NAMALWA (cell line): ENCODE measurements at regions not wholly inside any gene's neighbourhood (a gene's known extent, or its start where the extent isn't known, plus 50 kb on each side); places are given as distances from the start of the nearest gene placed in this dataset.

Source experiments
- DNase-seq: peaks from one replicate; pipeline ENCODE4 v3.0.0-alpha.2; 2015; ENCODE audit warnings: low spot score

DNA sequence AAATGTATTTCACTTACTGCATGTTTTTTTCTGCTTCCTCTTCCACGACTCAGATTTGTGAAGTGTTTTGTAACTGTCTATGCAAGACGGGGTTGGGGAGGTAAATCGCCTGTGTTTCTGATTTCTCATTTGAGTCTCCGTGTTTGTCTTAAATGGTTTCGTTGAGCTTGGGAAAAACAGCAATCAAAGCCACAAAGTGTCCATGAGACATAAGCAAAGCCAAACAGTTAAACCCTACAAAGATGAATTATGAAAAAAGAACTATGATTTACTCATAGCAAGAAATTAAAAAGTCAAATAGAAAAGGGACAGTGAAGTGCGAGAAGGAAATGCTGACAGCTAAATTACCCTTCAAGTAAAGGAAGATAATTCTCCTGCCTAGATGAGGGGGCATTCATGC is 164.3 kb upstream of the TMPO start:
- no peak for DNase-seq

DNA sequence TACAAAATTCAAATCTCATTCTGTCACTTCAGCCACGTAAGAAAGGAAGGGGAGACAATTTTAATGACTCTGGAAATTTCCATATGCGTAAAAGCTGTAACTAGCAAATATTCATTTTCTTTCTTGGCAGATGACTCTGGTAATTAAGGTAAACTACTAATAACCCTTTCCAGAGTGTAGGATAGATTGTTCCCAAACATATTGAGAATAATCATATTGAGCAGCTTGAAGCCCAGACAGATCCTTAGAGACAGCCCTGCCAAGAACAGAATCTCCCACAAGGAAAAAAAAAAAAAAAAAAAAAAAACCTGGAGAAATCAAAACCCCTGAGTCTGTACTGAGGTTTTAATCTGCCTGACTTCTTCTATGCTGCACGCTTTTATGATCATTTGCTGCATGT is 163.6 kb upstream of the TMPO start:
- DNase-seq, result no peak

DNA sequence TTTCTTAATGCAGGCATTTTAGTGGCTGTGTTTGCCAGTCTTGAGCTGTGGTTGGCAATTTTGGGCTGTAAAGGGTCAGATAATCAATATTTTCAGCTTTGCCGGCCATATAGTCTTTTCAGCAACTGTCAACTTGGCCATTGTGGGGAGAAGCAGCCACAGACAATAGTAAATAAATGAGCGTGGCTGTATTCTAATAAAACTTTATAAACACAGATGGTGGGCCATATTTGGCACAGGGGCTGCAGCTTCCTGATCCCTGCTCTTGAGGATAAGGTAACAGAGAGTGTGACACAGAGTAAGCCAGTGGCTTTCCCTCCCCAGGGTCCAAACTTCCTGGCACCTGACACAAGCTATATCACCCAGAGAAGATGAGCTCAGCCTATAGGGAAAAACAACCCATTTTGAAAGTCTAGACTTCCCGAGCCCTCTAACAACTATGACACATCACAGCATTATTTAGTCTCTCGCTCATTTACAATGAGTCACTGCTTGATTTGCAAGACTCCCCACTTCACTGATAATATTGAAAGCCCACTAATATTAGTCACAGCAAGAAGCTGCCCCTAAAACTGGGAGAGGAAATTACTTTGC is 163.1 kb upstream of the TMPO start:
- DNase-seq, result no peak

DNA sequence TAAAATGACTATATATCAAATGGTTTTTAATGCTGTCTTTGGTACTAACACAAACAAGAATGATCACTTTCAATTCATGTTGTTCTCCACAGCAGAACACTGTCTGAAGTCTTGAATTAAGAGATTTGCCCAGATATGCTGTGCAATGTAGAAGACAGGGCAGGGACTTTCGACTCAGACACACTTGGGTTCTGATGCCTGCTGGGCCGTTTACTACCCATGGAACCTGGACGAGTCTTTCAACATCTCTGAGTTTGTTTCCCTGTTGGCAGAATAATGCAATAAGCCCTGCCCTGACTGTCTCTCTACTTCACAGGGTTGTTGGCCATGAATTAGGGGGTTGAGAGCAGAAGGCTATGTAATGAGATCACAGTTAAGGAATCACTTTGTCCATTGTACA is 162.6 kb upstream of the TMPO start:
- no peak for DNase-seq

DNA sequence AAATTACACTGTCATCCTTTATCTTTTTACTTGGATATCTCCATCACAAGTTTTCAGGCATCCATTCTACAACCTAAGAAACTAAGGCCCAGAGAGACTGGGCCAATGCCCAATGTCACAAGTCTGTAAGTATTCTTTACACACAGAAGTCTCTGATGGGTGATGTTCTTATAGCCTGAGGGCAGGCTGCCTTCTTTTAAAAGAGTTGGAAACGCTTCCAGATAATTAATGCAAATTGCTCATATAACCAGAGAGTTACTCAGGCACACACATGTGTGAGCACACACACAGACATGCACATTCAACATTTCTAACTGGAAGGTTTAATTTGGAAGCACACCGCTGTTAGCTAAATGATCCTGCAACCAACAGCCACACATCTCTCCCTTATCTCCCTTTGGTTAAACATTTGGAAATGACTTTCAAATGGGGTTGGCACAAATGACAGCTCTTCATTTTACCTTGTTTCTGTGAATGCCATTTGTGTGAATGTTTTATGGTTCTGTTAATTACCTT is 160.8 kb upstream of the TMPO start:
- no peak for DNase-seq

DNA sequence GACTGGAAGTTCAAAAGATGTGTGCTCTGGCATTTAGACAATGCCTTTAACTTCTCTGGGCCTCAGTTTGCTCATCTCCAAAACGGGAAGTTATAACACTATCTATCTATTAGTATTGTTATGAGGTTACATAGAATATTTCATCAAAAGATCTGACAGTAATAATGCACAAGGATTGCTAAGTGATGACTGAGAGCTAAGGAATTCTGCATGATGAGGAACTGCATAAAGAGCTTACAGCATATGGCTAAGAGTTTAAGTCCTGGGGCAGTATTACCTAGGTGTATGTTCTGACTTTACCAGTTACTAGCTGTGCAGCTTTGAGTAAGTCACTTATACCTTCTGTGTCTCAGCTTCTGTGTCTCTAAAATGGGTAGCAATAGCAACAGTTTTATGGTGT is 160.1 kb upstream of the TMPO start:
- no peak for DNase-seq

DNA sequence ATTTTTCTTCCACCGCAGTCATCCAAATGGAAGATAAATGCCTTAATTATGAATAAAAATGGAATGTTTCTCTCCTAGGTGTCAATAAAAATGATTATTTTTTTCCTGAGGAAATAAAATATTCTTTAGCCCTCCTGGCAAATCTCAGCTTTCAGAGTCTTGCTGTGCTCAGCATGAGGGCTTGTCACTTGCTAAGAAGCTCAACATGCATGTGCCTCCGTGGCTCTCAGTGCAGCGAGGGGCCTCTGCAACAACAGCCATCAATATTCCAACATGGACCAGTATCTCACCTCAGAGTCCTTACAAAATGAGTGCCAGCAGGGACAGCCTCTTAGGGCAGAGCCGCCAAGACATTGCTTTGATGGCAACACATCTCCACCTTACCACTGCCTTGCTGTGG is 159.5 kb upstream of the TMPO start:
- DNase-seq, result no peak

DNA sequence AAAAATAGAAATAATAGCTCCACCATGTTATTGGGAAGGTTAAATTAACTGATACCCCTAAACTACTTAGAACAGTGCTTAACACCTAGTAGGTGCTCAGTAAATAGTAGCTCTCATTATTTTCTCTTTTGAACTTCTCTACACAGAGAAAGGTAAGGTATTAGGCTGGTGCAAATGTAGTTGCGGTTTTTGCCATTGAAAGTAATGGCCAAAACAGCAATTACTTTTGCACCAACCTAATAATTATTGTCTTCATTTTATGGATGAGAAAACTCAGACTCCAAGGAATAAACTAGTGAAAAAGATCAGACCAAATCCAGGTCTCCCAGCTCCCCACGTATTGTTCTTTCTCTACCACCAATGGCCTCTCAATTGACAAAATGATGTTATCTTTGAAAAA is 157.2 kb upstream of the TMPO start:
- no peak for DNase-seq

DNA sequence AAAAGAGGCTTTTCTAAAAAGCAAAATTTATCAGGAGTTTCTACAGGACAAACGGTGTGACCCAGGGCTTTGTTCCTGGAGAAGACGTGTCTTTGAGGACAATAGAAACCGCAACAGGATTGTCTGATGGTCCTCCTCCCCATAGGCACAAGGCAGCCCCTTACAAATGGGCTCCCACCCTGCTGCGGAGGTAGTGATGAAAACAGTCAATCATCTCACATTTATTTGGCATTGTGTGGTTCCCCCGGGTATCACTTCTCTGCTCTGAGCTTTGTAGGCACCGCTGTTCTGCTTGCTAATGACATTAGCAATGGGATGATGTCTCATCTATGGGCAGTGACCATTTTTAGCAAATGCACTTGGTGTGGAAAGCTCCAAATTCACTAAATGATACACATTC is 155.5 kb upstream of the TMPO start:
- DNase-seq, result no peak

DNA sequence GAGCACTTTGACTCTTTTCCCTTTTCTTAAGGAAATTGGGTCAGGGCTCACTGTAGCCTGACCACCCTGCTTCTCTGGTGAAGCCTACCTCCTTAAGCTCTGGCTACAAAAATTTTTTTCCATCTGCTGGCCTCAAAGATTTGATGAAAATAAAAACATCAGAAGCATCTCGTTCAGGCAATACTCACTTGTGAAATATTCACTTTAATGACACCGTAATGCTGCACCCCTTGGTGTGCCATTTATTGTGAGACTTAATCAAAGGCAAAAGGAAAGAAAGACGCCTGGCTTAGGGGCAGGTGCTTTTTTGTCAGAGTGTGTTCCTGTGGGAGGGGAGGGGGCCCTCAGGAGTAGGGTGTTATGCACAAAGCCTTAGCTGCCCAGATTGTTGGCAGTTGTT is 155.0 kb upstream of the TMPO start:
- no peak for DNase-seq

DNA sequence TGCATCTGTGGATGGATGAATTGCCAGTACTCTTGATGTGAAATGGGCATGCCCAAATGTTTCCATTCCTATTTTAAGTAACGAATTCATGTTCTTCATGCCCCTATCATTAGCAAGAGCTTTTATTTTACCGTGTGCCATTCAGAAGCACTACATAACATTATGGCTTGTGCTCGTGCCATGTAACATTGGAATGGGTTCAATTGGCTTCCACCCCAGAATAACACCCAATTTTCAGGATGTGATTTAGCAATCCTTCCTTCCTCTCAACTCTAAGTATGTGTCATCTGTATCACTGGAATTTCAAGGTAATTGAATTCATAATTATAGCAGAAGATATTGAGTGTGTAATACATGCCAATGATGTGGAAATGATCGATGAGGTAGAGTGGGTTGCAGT is 145.8 kb upstream of the TMPO start:
- no peak for DNase-seq

DNA sequence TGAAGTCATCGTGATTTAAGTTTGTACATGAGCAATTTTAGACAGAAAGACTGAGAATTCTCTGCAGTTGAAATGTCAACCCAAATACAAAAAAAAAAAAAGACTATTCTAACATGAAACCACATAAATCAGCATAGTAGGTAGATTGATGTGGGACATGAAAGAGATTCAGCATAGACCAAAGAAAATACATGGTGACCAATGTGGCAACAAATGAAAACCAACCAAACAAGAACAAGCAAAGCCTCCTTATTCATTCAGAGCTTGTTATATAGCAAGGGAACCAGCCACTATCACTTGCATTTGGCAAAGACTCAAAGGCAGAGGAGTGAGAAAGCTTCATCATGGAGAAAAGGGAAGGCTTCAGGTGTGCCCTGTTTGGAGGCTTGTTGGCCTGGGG is 144.4 kb upstream of the TMPO start:
- no peak for DNase-seq

DNA sequence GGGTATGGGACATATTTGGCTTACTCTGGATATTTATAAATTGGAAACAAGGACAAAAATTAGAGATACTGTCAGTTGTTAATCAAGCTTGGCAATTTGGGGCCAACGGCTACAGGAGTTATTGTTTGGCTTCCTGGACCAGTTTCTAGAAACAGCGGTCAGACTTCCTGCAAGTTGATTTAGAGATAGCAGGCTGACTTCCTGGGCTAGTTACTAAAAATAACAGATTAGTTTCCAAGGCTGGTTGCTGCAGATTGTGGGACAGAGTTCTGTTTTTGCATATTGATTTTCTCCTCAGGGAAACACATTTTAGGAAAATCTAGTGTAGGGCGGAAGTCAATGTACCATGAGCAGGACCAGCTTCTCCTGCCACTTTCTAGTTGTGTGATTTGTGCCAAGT is 144.0 kb upstream of the TMPO start:
- no peak for DNase-seq

DNA sequence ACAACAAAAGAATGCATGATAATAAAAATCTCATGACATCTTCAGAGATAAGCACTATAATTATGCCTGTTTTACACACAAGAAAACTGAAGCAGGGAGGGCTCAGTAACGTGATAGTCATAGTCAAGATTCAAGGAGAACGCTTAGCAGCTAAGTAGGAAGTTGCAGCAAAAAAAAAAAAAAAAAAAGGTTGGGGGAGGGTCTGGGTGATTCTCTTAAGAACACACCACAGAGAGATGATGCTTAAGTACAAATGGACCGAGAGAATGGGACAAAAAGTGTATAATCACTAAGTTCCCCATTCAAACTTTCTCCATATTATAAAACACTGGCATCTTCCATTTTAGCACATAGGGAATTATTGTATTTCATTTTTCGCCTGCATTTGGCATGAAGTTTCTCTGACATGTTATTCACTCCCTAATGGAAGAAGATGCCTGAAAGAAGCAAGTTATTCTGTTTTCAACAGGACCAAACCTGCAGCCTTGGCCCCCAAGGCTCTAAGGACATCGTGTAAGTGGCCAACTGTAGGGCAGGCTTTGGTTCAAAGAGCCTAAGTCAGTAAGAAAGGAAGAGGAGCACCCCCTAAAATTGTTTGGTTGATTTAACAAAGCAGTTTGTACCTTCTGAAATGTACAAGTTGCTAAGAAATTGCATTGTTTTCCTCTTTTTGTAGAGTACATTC is 142.9 kb upstream of the TMPO start:
- no peak for DNase-seq

DNA sequence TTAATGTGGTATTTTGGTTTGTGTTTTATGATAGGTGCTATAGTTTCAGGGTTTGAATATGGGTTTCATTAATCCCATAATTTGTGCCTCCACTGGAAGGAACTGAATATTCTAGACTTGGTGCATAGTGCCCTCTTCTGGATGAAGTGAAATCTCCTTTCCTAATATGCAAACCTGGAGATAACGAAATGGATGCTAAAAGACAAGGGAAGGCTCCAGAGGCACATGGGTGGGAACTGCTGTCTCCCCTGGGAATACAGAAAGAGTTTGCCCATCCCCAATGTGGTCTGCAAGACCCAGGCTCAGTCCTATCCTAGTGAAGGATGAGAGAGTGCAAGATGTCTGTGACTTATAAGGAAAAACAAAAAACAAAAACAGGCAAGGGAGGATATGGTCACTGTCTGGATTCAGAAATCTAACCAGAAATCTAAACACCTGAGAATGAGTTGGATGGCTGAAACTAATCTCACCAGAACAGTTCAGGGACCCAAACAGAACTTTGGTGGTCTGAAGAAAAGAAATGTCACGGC is 142.3 kb upstream of the TMPO start:
- DNase-seq, result peak; percentile 56

DNA sequence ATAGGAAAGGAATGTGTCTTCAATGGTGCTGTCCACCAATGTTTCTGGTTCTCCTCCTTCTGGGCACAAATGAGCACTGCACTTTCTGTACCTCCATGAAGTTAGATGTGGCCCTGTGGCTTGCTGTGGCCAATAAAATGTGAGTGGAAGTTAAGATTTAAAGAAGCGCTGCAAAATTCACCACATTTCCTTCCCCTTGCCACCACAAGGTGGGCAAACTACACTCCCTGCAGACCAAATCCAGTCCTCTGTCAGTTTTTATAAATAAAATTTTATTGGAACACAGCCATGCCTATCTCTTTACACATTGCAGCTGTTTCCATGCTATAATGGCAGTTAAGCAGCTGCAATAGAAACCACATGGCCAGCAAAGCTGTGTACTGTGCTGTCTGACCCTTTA is 141.4 kb upstream of the TMPO start:
- DNase-seq, result peak; percentile 31

DNA sequence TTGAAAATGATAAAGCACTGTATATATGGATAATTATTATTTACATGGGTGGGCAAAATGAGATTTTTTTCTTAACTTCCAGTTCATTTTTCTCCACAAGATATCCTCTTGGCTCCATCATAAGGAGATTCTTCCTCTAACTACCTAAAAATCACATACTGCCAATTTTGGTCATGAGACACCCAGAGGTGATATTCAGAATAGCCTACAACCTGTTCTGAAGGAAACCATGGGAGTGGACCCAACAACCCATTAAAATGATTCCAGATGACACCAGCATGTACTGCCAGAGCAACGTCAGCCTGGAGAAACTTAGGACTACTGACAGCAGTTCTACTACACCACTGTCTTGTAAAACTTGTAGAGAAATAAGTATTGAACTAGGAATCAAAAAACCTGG is 136.3 kb upstream of the TMPO start:
- no peak for DNase-seq

DNA sequence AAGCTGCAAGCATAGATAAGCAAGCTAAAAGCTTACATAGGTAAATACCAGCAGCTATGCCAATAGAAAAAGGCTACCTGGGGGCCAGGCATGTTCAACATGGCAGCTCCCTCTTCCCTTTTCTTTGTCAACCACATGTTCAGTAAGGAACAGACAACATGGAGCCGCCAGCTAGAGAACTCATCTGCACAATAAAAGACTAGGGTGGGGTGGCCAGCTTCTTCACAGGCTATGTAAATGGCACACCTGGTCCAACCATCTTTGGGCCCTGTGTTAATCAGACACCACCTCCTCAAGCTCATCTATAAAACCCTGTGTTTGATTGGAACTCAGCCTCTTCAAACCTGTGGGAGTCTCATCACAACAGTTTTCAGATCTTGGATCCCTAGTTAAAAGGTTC is 129.7 kb upstream of the TMPO start:
- no peak for DNase-seq

DNA sequence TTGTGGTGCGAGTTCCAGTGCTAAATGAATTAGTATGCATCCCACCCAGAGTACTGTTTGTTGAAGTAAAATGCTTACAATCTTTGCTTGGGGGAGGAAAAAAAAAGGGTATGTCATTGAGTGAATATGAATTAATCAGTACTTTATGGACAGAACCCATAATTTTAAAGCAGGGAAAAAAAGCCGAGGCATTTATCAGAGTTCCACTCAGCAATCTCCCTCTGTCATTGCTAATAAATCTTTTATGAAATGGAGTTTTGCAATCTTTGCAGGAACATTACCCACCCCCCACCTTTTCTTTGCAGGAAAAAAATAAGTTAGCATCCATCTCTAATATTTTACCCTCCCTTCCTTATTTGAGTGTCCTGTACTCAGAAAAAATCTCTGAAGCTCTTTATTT is 127.9 kb upstream of the TMPO start:
- DNase-seq, result no peak

DNA sequence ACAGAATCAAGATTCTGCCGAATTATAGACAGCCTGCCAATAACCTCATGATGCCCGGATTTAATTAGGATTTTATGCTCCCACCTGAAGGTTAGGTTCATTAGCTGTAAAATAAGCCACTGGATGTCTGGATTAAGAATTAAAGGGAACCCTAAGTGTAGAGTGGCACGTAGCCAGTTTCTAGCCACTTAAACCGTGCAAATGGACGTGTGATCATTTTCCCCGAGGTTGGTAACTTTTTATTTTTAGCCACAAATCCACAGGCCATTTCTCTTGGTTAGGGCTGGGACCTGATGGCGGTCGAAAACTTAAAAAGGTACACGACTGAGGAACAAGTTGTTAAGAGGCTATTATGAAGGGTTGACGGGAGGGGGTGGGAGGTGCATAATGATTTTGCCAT is 127.3 kb upstream of the TMPO start:
- DNase-seq, result no peak

DNA sequence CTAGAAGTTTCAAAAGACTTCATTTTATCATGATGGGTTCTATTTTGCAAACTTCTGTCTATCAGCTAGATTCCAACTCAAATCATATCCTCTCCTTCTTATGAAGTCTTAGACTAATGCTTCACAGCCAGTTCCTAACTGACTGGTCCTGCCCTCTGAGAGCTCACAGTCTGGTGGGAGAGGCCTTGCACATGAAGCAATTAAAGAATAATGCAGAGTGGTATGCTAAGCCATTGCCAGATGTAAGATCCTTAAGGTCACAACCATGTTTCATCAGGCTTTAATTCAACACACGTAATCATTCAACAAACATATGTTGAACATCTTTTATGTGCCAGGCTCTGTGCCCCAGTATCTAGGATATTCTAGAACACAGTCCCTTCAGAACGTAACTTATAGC is 125.8 kb upstream of the TMPO start:
- no peak for DNase-seq

DNA sequence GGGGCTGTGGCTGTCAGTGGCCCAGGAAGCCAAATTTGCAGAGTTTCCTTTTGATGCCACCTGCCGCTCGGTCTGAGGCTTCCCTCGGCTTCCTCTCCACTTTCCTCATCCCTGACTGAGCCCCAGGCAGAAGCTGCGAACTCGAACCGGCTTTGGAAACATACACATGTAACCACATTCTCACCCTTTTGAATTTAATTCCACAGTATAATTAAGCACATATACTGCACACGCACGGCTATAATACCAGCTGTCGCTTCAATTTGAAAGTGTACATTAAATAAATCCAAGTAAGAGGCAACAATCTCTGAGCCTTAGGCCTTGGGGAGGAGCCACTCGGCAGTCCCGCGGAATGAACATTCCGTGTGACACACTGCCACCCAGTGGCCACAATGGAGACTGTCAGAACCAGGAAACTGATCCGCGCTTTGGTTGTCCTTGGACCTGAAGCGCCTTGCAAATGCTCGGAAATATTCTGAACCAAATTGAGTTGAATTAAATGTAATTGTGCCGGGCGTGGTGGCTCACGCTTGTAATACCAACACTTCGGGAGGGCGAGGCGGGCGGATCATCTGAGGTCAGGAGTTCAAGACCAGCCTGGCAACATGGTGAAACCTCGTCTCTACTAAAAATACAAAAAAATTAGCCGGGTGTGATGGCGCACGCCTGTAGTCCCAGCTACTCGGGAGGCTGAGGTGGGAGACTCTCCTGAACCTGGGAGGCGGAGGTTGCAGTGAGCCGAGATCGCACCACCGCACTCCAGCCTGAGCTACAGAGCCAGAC is 117.9 kb upstream of the TMPO start:
- peak; percentile 89 for DNase-seq

DNA sequence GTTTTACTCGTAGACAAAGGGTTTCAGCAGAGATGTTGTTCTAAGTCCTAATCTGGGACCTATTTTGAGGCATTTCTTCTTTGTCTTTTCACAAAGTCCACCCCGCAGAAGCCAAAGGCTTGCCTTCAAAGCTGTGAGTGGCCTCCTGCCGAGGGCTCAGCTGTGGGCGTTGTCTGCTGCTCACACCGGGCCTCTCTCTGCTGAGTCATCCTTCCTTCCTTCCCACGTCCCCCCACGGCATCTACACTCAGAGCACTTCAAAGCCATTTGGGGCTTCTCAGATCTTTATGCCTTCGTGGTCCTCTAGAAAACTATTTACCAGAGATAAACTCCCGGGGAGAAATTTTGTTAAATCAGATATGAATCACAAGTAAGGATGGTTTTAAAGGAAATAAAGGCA is 115.9 kb upstream of the TMPO start:
- no peak for DNase-seq
